ENCODE measurements at regions not wholly inside any gene's neighbourhood (a gene's known extent, or its start where the extent isn't known, plus 50 kb on each side); places are given as distances from the start of the nearest gene placed in this dataset.

- TF ChIP-seq EZH2phosphoT487 (IDR thresholded peaks at IDR 0.05; ENCODE audit: low read depth, severe bottlenecking, unreplicated experiment) (no peak), CTCF (IDR thresholded peaks at IDR 0.05; ENCODE audit: poor library complexity) (no peak), EZH2 (IDR thresholded peaks at IDR 0.05; ENCODE audit: borderline replicate concordance) (no peak)
- Histone ChIP-seq H3K27me3 (no peaks in the 10 kb centered on the region), H3K4me2 (no peak overlapping the region), H3K79me2 (no peaks in the 10 kb centered on the region), H4K20me1 (ENCODE audit: insufficient read depth, poor library complexity, severe bottlenecking) (no peaks in the 10 kb centered on the region), H3K9me3 (ENCODE audit: low read depth) (no peaks in the 10 kb centered on the region), H3K36me3 (replicated peaks; ENCODE audit: insufficient read depth, low read depth) (no peaks in the 10 kb centered on the region), H2AFZ (no peak overlapping the region), H3K27ac (no peak overlapping the region), H3K9me2 (replicated peaks; ENCODE audit: insufficient read depth) (no peaks in the 10 kb centered on the region), H3K4me3 (no peak overlapping the region), H3K4me1 (ENCODE audit: insufficient read depth) (no peaks in the 10 kb centered on the region)
- DNase-seq (ENCODE audit: low spot score), result no peak
- 55% methylated on average over 1 of the region's 1 CpG for WGBS (ENCODE audit: low lambda C conversion rate, missing lambda C conversion rate)
Observed at GRCh38 chr6:81300961-81301360, 451.5 kb downstream of the TENT5A start.

- WGBS (ENCODE audit: low lambda C conversion rate, missing lambda C conversion rate), result 91% methylated on average over 3 of the region's 3 CpGs
- no peaks in the 10 kb centered on the region for H3K79me2 ChIP-seq
- no peaks in the 10 kb centered on the region for H3K9me2 ChIP-seq (replicated peaks; ENCODE audit: insufficient read depth)
- no peak for DNase-seq (ENCODE audit: low spot score)
- H2AFZ ChIP-seq, result no peak overlapping the region
- no peaks in the 10 kb centered on the region for H3K27me3 ChIP-seq
- no peaks in the 10 kb centered on the region for H3K36me3 ChIP-seq (replicated peaks; ENCODE audit: insufficient read depth, low read depth)
- no peak for TF ChIP-seq CTCF (IDR thresholded peaks at IDR 0.05; ENCODE audit: poor library complexity)
- no peak for TF ChIP-seq EZH2 (IDR thresholded peaks at IDR 0.05; ENCODE audit: borderline replicate concordance)
- no peak for TF ChIP-seq EZH2phosphoT487 (IDR thresholded peaks at IDR 0.05; ENCODE audit: low read depth, severe bottlenecking, unreplicated experiment)
- no peaks in the 10 kb centered on the region for H3K4me1 ChIP-seq (ENCODE audit: insufficient read depth)
- no peak overlapping the region for H3K4me3 ChIP-seq
- no peaks in the 10 kb centered on the region for H3K9me3 ChIP-seq (ENCODE audit: low read depth)
- no peaks in the 10 kb centered on the region for H4K20me1 ChIP-seq (ENCODE audit: insufficient read depth, poor library complexity, severe bottlenecking)
- H3K27ac ChIP-seq, result no peak overlapping the region
- no peak overlapping the region for H3K4me2 ChIP-seq
Observed at GRCh38 chr6:81298751-81299150, 453.7 kb downstream of the TENT5A start.

GRCh38 chr6:81295310-81295709 is 457.2 kb downstream of the TENT5A start:
- Histone ChIP-seq H3K79me2 (no peaks in the 10 kb centered on the region), H3K27ac (no peak overlapping the region), H3K27me3 (no peaks in the 10 kb centered on the region), H3K9me2 (replicated peaks; ENCODE audit: insufficient read depth) (no peaks in the 10 kb centered on the region), H2AFZ (no peak overlapping the region), H4K20me1 (ENCODE audit: insufficient read depth, poor library complexity, severe bottlenecking) (no peaks in the 10 kb centered on the region), H3K4me2 (no peak overlapping the region), H3K9me3 (ENCODE audit: low read depth) (no peaks in the 10 kb centered on the region), H3K4me3 (no peak overlapping the region), H3K4me1 (ENCODE audit: insufficient read depth) (no peaks in the 10 kb centered on the region), H3K36me3 (replicated peaks; ENCODE audit: insufficient read depth, low read depth) (no peaks in the 10 kb centered on the region)
- DNase-seq (ENCODE audit: low spot score), result no peak
- TF ChIP-seq EZH2 (IDR thresholded peaks at IDR 0.05; ENCODE audit: borderline replicate concordance) (no peak), EZH2phosphoT487 (IDR thresholded peaks at IDR 0.05; ENCODE audit: low read depth, severe bottlenecking, unreplicated experiment) (no peak), CTCF (IDR thresholded peaks at IDR 0.05; ENCODE audit: poor library complexity) (no peak)

- no peak for DNase-seq (ENCODE audit: low spot score)
- Histone ChIP-seq H3K27me3 (no peaks in the 10 kb centered on the region), H3K4me3 (no peak overlapping the region), H3K9me3 (ENCODE audit: low read depth) (no peaks in the 10 kb centered on the region), H3K4me1 (ENCODE audit: insufficient read depth) (no peaks in the 10 kb centered on the region), H4K20me1 (ENCODE audit: insufficient read depth, poor library complexity, severe bottlenecking) (no peaks in the 10 kb centered on the region), H3K9me2 (replicated peaks; ENCODE audit: insufficient read depth) (no peaks in the 10 kb centered on the region), H3K36me3 (replicated peaks; ENCODE audit: insufficient read depth, low read depth) (no peaks in the 10 kb centered on the region), H3K79me2 (no peaks in the 10 kb centered on the region), H2AFZ (no peak overlapping the region), H3K4me2 (no peak overlapping the region), H3K27ac (no peak overlapping the region)
- TF ChIP-seq EZH2phosphoT487 (IDR thresholded peaks at IDR 0.05; ENCODE audit: low read depth, severe bottlenecking, unreplicated experiment) (no peak), EZH2 (IDR thresholded peaks at IDR 0.05; ENCODE audit: borderline replicate concordance) (no peak), CTCF (IDR thresholded peaks at IDR 0.05; ENCODE audit: poor library complexity) (no peak)
- WGBS (ENCODE audit: low lambda C conversion rate, missing lambda C conversion rate), result 66% methylated on average over 2 of the region's 2 CpGs
Observed at GRCh38 chr6:81293896-81294295, 458.6 kb downstream of the TENT5A start.

Measured in hepatocyte (in vitro differentiated cells).